ENCODE measurements at regions not wholly inside any gene's neighbourhood (a gene's known extent, or its start where the extent isn't known, plus 50 kb on each side); places are given as distances from the start of the nearest gene placed in this dataset.

- no peaks in the 10 kb centered on the region for H3K36me3 ChIP-seq (ENCODE audit: insufficient read depth, low read length)
- TF ChIP-seq POLR2AphosphoS5 (IDR thresholded peaks at IDR 0.05; ENCODE audit: borderline replicate concordance, low read depth, low read length), result no peak
- DNase-seq (ENCODE audit: low read depth, low spot score), result no peak
- H3K27ac ChIP-seq, result no peak overlapping the region
- H3K9me3 ChIP-seq (ENCODE audit: low read depth, low read length), result no peaks in the 10 kb centered on the region
- H3K4me3 ChIP-seq, result no peak overlapping the region
- H3K9ac ChIP-seq (ENCODE audit: insufficient read length), result no peak overlapping the region
Measured at GRCh38 chr11:111062420-111062819, 183.1 kb upstream of the POU2AF2 start.

DNA sequence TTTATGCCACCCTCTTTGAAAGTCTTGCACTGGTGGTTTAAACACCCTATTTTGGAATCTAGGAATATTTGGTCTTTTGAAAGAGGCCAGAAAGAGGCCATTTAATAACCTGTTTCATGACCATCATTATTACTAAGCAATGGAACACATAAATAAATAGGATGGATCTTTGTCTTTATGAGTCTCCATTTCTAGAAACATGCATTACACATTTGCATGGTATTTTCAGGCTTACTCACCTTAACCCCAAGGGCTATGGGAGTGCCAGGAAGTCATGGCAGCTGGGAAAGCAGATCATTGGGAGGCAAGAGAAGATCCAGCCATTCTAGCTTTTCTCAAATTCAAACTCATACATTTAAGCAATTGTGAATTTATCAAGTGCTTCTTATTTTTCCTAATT is 185.8 kb upstream of the POU2AF2 start:
- H3K9me3 ChIP-seq (ENCODE audit: low read depth, low read length), result no peaks in the 10 kb centered on the region
- no peak overlapping the region for H3K9ac ChIP-seq (ENCODE audit: insufficient read length)
- no peaks in the 10 kb centered on the region for H3K36me3 ChIP-seq (ENCODE audit: insufficient read depth, low read length)
- no peak overlapping the region for H3K4me3 ChIP-seq
- H3K27ac ChIP-seq, result no peak overlapping the region
- DNase-seq (ENCODE audit: low read depth, low spot score), result no peak
- TF ChIP-seq FOXP2 (optimal IDR thresholded peaks at IDR 0.05; ENCODE audit: control extremely low read depth, extremely low read length, insufficient read depth) (no peak), EZH2 (IDR thresholded peaks at IDR 0.05) (no peak), POLR2AphosphoS5 (IDR thresholded peaks at IDR 0.05; ENCODE audit: borderline replicate concordance, low read depth, low read length) (no peak)

DNA sequence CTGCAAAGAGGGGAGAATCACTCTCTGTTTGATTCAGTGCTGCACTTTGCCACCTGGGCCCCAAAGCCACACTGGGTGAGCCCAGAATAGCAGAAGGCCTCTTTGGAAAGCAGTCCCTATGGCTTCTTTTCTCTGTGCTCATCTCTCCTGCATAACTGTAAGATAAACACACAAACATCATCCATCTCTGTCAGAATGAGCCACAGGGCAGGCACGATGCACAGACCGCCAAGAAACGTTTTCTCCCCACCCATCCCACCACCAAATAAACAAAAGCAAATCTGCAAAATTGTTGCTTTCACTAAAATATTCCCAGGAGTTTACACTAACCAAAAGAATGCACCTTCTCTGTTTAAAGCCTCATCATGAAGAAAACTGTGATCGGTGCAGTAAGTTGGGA is 196.4 kb upstream of the POU2AF2 start:
- Histone ChIP-seq H3K36me3 (ENCODE audit: insufficient read depth, low read length) (no peaks in the 10 kb centered on the region), H3K4me3 (no peak overlapping the region)

GRCh38 chr11:111047374-111047773 is 198.2 kb upstream of the POU2AF2 start:
- Histone ChIP-seq H3K9me3 (ENCODE audit: low read depth, low read length) (no peaks in the 10 kb centered on the region), H3K9ac (ENCODE audit: insufficient read length) (no peak overlapping the region), H3K4me3 (no peak overlapping the region), H3K27ac (peak overlapping the region; percentile 92), H3K36me3 (ENCODE audit: insufficient read depth, low read length) (no peaks in the 10 kb centered on the region)
- TF ChIP-seq FOXP2 (optimal IDR thresholded peaks at IDR 0.05; ENCODE audit: control extremely low read depth, extremely low read length, insufficient read depth) (no peak), EZH2 (IDR thresholded peaks at IDR 0.05) (no peak), POLR2AphosphoS5 (IDR thresholded peaks at IDR 0.05; ENCODE audit: borderline replicate concordance, low read depth, low read length) (no peak)
- no peak for DNase-seq (ENCODE audit: low read depth, low spot score)

More for the DNA sequence above, 196.4 kb upstream of the POU2AF2 start:
- TF ChIP-seq EZH2 (IDR thresholded peaks at IDR 0.05) (no peak), POLR2AphosphoS5 (IDR thresholded peaks at IDR 0.05; ENCODE audit: borderline replicate concordance, low read depth, low read length) (no peak)
- Histone ChIP-seq H3K9ac (ENCODE audit: insufficient read length) (no peak overlapping the region), H3K27ac (no peak overlapping the region), H3K9me3 (ENCODE audit: low read depth, low read length) (no peaks in the 10 kb centered on the region)
- no peak for DNase-seq (ENCODE audit: low read depth, low spot score)

DNA sequence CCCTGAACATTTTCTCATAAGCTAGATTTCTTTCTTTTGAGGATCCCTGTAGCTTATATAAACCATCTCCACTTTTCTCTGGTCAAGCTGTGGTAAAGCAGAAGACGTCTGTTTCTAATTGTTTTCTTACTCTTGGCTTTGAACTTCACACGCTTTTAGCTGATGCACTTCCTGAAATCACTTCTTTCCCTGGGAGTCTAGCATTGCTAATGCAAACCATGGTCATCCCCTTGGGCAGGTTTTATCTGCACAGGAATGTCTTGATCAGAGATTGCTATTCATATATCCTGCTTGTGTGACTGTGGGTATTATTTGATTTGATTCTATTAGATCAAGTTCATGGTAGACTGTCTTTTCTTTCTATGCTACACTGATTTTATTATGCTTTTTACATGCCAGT is 199.2 kb upstream of the POU2AF2 start:
- Histone ChIP-seq H3K36me3 (ENCODE audit: insufficient read depth, low read length) (no peaks in the 10 kb centered on the region), H3K9ac (ENCODE audit: insufficient read length) (peak overlapping the region; percentile 30), H3K9me3 (ENCODE audit: low read depth, low read length) (no peaks in the 10 kb centered on the region), H3K4me3 (peak overlapping the region; percentile 65), H3K27ac (peak overlapping the region; percentile 92)
- peak; percentile 75 for DNase-seq (ENCODE audit: low read depth, low spot score)
- TF ChIP-seq POLR2AphosphoS5 (IDR thresholded peaks at IDR 0.05; ENCODE audit: borderline replicate concordance, low read depth, low read length) (no peak), EZH2 (IDR thresholded peaks at IDR 0.05) (no peak), FOXP2 (optimal IDR thresholded peaks at IDR 0.05; ENCODE audit: control extremely low read depth, extremely low read length, insufficient read depth) (no peak)

DNA sequence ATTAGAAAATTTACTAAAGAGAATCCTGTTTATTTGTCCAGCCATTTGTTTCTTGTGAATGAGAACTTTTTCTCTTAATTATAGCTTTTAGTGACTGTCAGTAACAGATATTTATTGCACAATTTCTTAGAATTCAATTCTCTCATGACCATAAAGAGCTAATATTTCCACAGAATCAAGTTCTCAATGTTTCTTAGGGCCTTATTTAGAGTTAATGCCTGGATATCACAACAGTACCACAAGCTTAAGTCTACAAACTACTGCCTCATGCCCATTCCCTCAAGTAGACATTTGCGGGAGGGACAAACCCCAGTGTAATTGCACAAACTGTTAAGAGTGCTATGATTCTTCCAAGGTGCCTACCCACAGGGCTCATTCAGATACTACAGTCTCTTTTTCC is 199.7 kb upstream of the POU2AF2 start:
- H3K27ac ChIP-seq, result peak overlapping the region; percentile 92
- TF ChIP-seq FOXP2 (optimal IDR thresholded peaks at IDR 0.05; ENCODE audit: control extremely low read depth, extremely low read length, insufficient read depth) (no peak), POLR2AphosphoS5 (IDR thresholded peaks at IDR 0.05; ENCODE audit: borderline replicate concordance, low read depth, low read length) (no peak), EZH2 (IDR thresholded peaks at IDR 0.05) (no peak)
- H3K9ac ChIP-seq (ENCODE audit: insufficient read length), result no peak overlapping the region
- H3K9me3 ChIP-seq (ENCODE audit: low read depth, low read length), result no peaks in the 10 kb centered on the region
- DNase-seq (ENCODE audit: low read depth, low spot score), result no peak
- H3K4me3 ChIP-seq, result peak overlapping the region; percentile 65
- H3K36me3 ChIP-seq (ENCODE audit: insufficient read depth, low read length), result no peaks in the 10 kb centered on the region

GRCh38 chr11:111045407-111045803 is 200.1 kb upstream of the POU2AF2 start:
- H3K4me3 ChIP-seq, result no peak overlapping the region
- H3K27ac ChIP-seq, result peak overlapping the region; percentile 92
- no peaks in the 10 kb centered on the region for H3K9me3 ChIP-seq (ENCODE audit: low read depth, low read length)
- no peaks in the 10 kb centered on the region for H3K36me3 ChIP-seq (ENCODE audit: insufficient read depth, low read length)
- no peak for TF ChIP-seq EZH2 (IDR thresholded peaks at IDR 0.05)
- TF ChIP-seq POLR2AphosphoS5 (IDR thresholded peaks at IDR 0.05; ENCODE audit: borderline replicate concordance, low read depth, low read length), result no peak
- no peak for TF ChIP-seq FOXP2 (optimal IDR thresholded peaks at IDR 0.05; ENCODE audit: control extremely low read depth, extremely low read length, insufficient read depth)
- no peak for DNase-seq (ENCODE audit: low read depth, low spot score)
- no peak overlapping the region for H3K9ac ChIP-seq (ENCODE audit: insufficient read length)

- H3K4me3 ChIP-seq, result no peak overlapping the region
- no peaks in the 10 kb centered on the region for H3K9me3 ChIP-seq (ENCODE audit: low read depth, low read length)
- TF ChIP-seq POLR2AphosphoS5 (IDR thresholded peaks at IDR 0.05; ENCODE audit: borderline replicate concordance, low read depth, low read length) (no peak), EZH2 (IDR thresholded peaks at IDR 0.05) (no peak), FOXP2 (optimal IDR thresholded peaks at IDR 0.05; ENCODE audit: control extremely low read depth, extremely low read length, insufficient read depth) (no peak)
- H3K36me3 ChIP-seq (ENCODE audit: insufficient read depth, low read length), result no peaks in the 10 kb centered on the region
- no peak overlapping the region for H3K9ac ChIP-seq (ENCODE audit: insufficient read length)
- DNase-seq (ENCODE audit: low read depth, low spot score), result no peak
- 0 out of 2 replicates have a peak overlapping the region, but pooled peaks have one; percentile 11 for H3K27ac ChIP-seq
Measured at GRCh38 chr11:111044751-111045406, 200.6 kb upstream of the POU2AF2 start.

GRCh38 chr11:111039982-111040381 is 205.5 kb upstream of the POU2AF2 start:
- Histone ChIP-seq H3K36me3 (ENCODE audit: insufficient read depth, low read length) (no peaks in the 10 kb centered on the region), H3K9me3 (ENCODE audit: low read depth, low read length) (no peaks in the 10 kb centered on the region), H3K4me3 (no peak overlapping the region), H3K9ac (ENCODE audit: insufficient read length) (no peak overlapping the region), H3K27ac (no peak overlapping the region)
- DNase-seq (ENCODE audit: low read depth, low spot score), result no peak
- TF ChIP-seq EZH2 (IDR thresholded peaks at IDR 0.05) (no peak), FOXP2 (optimal IDR thresholded peaks at IDR 0.05; ENCODE audit: control extremely low read depth, extremely low read length, insufficient read depth) (no peak), POLR2AphosphoS5 (IDR thresholded peaks at IDR 0.05; ENCODE audit: borderline replicate concordance, low read depth, low read length) (no peak)

All from SK-N-MC (cell line).